Peyer's patch (tissue), 4 donors: ENCODE measurements at regions not wholly inside any gene's neighbourhood (a gene's known extent, or its start where the extent isn't known, plus 50 kb on each side); places are given as distances from the start of the nearest gene placed in this dataset.

Experiments used
- POLR2A ChIP-seq, 2 donors: fragments of 450-650 bp; IDR thresholded peaks; one replicate each; pipeline ENCODE4 v1.5.1; 2017; ENCODE audit warnings: antibody characterized with exemption in 2 of 2, mild to moderate bottlenecking in 2 of 2, moderate library complexity in 2 of 2
- TF ChIP-seq, protein P1 (sequence below), 6 experiments: fragments of 450-650 bp in 4 of 6; fragments of 200-600 bp in 2 of 6; sonication (generic) in 1 of 6; IDR thresholded peaks; one replicate each; pipeline ENCODE4 v1.5.1; 2017 to 2019; ENCODE audit warnings: antibody characterized with exemption in 6 of 6, mild to moderate bottlenecking in 3 of 6, moderate library complexity in 1 of 6

DNA sequence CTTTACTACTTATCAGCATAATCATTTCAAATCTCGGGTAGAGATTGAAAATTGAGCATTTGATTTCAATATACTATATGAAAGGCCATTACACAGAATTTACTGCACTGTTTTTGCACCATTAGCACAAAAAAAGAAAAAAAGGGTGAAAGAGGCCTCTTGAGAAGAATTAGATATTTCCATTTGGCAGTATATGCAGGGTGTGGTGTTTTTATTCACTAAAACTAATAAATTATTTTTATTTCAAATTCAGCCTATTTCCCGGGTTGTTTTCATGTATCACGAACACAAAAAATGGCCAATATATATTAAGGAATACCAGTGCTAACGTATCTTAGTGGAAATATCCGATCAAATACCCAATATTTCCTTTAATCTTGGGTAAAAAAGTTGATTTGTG lies 110.5 kb upstream of the TBL1XR1 start:
- TF ChIP-seq, protein P1, sequence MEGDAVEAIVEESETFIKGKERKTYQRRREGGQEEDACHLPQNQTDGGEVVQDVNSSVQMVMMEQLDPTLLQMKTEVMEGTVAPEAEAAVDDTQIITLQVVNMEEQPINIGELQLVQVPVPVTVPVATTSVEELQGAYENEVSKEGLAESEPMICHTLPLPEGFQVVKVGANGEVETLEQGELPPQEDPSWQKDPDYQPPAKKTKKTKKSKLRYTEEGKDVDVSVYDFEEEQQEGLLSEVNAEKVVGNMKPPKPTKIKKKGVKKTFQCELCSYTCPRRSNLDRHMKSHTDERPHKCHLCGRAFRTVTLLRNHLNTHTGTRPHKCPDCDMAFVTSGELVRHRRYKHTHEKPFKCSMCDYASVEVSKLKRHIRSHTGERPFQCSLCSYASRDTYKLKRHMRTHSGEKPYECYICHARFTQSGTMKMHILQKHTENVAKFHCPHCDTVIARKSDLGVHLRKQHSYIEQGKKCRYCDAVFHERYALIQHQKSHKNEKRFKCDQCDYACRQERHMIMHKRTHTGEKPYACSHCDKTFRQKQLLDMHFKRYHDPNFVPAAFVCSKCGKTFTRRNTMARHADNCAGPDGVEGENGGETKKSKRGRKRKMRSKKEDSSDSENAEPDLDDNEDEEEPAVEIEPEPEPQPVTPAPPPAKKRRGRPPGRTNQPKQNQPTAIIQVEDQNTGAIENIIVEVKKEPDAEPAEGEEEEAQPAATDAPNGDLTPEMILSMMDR (IDR thresholded peaks at IDR 0.05), result no peak
- TF ChIP-seq POLR2A (IDR thresholded peaks at IDR 0.05), result no peak
